ENCODE measurements at regions not wholly inside any gene's neighbourhood (a gene's known extent, or its start where the extent isn't known, plus 50 kb on each side); places are given as distances from the start of the nearest gene placed in this dataset.
"Not testable (repeated sequence)": the region's sequence is repeated elsewhere in the genome, so short reads cannot be mapped to it uniquely, and the experiment has no call there.

DNA sequence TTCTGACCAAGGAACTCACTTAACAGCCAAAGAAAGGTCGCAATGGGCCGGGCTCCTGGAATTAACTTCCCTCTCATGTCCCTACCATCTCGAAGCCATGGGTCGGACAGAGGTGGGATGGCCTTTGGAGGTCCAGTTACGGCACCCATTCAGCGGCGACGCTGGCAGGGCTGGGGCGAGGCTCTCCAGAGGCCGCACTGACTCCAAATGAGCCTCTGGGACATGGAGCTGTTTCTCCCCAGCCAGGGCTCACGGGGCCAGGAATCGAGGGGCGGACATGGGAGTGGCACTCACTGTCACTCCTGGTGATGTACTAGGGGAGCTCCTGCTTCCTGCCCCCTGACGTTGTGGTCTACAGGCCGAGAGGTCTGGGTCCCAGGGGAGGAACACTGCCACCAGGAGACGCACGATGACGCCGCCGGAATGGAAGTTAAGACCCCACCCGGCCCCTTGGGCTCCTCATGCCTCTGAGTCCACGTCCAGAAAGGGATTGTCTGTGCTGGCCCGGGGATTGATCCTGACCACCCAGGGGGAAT is 60.7 kb upstream of the METRNL start:
- DNase-seq (ENCODE audit: low read depth), result no peak

DNA sequence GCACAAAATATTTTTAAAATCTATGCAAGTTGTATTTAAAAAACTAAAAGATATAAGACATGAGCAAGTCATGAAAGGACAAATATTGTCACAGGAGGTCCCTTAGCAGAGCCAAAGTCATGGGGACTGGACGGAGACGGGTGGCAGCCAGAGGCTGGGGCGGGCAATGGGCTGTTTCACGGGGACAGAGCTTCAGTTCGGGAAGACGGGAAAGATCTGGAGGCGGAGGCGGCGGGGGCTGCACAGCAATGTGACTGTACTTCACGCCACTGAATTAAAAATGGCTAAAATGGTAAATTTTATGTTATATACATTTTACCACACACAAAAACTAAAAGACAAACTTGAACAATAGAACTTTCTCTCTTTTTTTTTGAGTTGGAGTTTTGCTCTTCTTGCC is 60.0 kb upstream of the METRNL start:
- DNase-seq (ENCODE audit: low read depth), result no peak

DNA sequence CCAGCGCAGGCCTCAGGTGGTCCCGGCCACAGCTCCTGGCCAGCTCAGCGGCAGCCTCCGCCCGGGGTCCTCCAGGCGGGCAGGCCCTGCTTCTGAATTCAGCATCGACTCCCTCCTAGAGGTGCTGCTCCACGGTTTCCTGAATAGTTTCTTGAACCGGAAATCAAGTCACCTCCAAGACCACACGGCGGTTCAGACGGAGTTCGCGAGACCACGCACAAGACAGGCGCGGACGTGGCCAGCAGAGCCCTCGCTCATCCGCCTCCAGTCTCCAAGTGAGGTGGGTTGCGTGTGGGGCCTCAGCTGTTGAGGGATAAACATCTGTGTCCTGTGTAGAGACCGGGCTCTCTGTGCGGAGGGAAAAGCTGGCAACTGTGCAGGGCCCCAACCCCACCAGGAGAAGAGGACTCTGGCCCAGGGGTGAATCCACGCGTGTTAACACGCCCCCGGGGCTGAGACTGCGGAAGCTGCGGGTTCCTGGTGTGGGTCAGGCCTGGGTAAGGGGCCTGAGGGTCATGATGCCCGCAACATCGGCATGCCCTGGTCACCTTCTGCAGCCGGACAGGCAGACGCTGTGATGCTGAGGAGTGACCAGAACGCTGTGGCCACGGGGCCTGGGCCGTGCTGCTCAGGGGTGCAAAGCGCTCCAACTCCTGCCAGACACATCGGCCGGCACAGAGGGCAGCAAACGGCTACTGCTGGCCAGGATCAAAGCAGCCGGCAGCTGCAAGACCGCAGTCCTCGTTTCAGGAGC is 55.0 kb upstream of the METRNL start:
- no peak for DNase-seq (ENCODE audit: low read depth)

DNA sequence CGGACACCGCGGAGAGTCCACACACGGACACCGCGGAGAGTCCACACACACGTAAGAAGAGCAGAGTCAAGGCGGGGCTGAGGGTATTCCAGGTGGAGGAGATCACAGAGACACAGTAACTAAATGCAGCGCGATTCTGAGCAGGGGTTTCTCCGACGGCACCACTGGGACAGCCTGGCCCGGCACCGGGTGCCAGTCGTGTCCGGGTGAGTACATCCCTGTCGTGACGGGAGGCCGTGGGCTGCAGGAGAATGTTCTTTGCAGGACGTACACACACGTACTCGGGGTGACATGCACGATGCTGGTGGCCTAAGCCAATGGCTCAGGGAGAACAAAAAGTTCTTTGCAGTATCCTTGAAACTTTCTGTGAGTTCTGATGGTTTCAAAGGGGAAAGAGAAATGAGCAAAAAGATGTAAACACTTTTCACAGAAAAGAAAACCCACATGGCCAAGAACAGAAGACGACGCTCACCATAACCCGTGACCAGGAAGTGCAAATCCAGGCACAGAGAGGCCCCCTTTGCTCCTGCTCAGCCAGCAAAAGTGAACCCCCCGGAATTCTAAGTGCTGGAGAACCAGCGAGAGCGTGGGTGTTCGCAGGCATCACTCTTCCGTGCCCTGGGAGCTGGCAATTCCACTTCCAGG is 53.7 kb upstream of the METRNL start:
- no peak for DNase-seq (ENCODE audit: low read depth)

DNA sequence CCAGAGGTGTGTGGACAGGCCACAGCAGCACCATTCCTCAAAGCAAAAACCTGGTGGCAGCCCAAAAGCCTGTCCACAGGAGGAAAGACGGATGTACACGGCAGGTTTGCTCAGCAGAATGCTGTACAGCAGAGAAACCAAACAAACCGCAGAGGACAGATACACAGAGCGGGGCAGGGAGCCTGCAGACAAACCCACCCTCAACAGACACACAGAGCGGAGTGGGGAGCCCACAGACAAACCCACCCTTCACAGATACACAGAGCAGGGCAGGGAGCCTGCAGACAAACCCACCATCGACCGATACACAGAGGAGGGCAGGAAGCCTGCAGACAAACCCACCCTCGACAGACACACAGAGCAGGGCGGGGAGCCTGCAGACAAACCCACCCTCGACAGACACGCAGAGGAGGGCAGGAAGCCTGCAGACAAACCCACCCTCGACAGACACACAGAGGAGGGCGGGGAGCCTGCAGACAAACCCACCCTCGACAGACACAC is 53.0 kb upstream of the METRNL start:
- DNase-seq (ENCODE audit: low read depth), result no peak

DNA sequence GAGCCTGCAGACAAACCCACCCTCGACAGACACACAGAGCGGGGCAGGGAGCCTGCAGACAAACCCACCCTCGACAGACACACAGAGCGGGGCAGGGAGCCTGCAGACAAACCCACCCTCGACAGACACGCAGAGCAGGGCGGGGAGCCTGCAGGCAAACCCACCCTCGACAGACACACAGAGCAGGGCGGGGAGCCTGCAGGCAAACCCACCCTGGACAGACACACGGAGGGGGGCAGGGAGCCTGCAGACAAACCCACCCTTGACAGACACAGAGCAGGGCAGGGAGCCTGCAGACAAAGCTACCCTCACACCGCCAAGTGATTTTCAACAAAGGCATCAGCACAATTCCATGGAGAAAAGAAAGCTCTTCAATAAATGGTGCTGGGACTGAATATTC is 52.5 kb upstream of the METRNL start:
- DNase-seq (ENCODE audit: low read depth), result not testable (repeated sequence)

GRCh38 chr17:83028851-83029250 is 50.6 kb upstream of the METRNL start:
- DNase-seq (ENCODE audit: low read depth), result no peak

- DNase-seq (ENCODE audit: low read depth), result no peak
Observed at GRCh38 chr17:83029571-83029970, 49.8 kb upstream of the METRNL start.

Measured in fibroblast of gingiva (primary cell).